Panc1 (cell line): ENCODE measurements at regions not wholly inside any gene's neighbourhood (a gene's known extent, or its start where the extent isn't known, plus 50 kb on each side); places are given as distances from the start of the nearest gene placed in this dataset.

Source experiments
- ATAC-seq: fragments of 200-7000 bp; cut with Tn5 transposase; 2 replicates; pipeline ENCODE4 v1.9.1; 2020; ENCODE audit warnings: mild to moderate bottlenecking, moderate library complexity
- BruUV-seq: library from RNA; stranded (reverse); fragments of 400-500 nt; replicated peaks from 2 replicates; lab custom pipeline; 2021; lab: Mats Ljungman, UMichigan
- CTCF ChIA-PET: fragments of 300-600 bp; sonication (Branson Sonifier 250); formaldehyde crosslinking; loops from one replicate; lab custom pipeline; 2022; ENCODE audit warnings: antibody characterized with exemption; lab: Charles Lee
- POLR2A ChIA-PET: fragments of 300-600 bp; sonication (Branson Sonifier 250); formaldehyde crosslinking; loops from one replicate; lab custom pipeline; 2022; ENCODE audit warnings: antibody characterized with exemption; lab: Charles Lee
- DNase-seq: peaks from one replicate; pipeline ENCODE4 v3.0.0-alpha.2; 2010; ENCODE audit warnings: low read depth, low spot score
- H3K27ac ChIP-seq: 2 replicates; pipeline ENCODE4 v1.5.1; 2011; ENCODE audit warnings: mild to moderate bottlenecking, low read length, inconsistent platforms
- H3K27me3 ChIP-seq: fragments of 200-500 bp; sonication (Bioruptor generic); 2 replicates; pipeline ENCODE4 v1.6.0; 2014; ENCODE audit warnings: low read length, inconsistent platforms; ENCODE audit not compliant: control insufficient read depth, insufficient read depth
- H3K36me3 ChIP-seq: fragments of 200-500 bp; sonication (Bioruptor generic); 2 replicates; pipeline ENCODE4 v1.5.1; 2014; ENCODE audit warnings: inconsistent platforms, mild to moderate bottlenecking, low read length, moderate library complexity; ENCODE audit not compliant: control insufficient read depth, insufficient read depth
- H3K4me1 ChIP-seq: 2 replicates; pipeline ENCODE4 v1.5.1; 2011; ENCODE audit warnings: inconsistent platforms, mild to moderate bottlenecking, low read length, moderate library complexity; ENCODE audit not compliant: control insufficient read depth, insufficient read depth
- H3K4me3 ChIP-seq, 2 experiments: 2 replicates each; pipeline ENCODE4 v1.5.1; 2011 to 2012; ENCODE audit warnings: low read depth in 2 of 2, low read length in 2 of 2, mild to moderate bottlenecking in 2 of 2, inconsistent platforms in 1 of 2, moderate library complexity in 1 of 2
- H3K9me3 ChIP-seq: fragments of 200-500 bp; sonication (Bioruptor generic); 2 replicates; pipeline ENCODE4 v1.5.1; 2014; ENCODE audit warnings: low read depth, mild to moderate bottlenecking, inconsistent platforms, low read length, moderate library complexity; ENCODE audit not compliant: control insufficient read depth, insufficient read depth
- CTCF ChIP-seq: fragments of 450-650 bp; IDR thresholded peaks from 2 replicates; pipeline ENCODE4 v1.5.1; 2017; ENCODE audit warnings: mild to moderate bottlenecking
- POLR2AphosphoS5 ChIP-seq: IDR thresholded peaks from 2 replicates; pipeline ENCODE4 v1.6.1; 2012; ENCODE audit warnings: mild to moderate bottlenecking, low read depth, low read length, moderate library complexity
- REST ChIP-seq, 2 experiments: IDR thresholded peaks; 2 replicates each; pipeline ENCODE4 v1.6.1; 2011 to 2012; ENCODE audit warnings: low read depth in 2 of 2, control low read depth in 1 of 2, low read length in 1 of 2, mild to moderate bottlenecking in 1 of 2, moderate library complexity in 1 of 2; ENCODE audit not compliant: insufficient read depth in 1 of 2
- SIN3A ChIP-seq: IDR thresholded peaks from 2 replicates; pipeline ENCODE4 v1.6.1; 2012; ENCODE audit warnings: low read depth, mild to moderate bottlenecking, low read length, moderate library complexity, borderline replicate concordance; ENCODE audit not compliant: insufficient read depth
- TCF7L2 ChIP-seq: IDR thresholded peaks from 2 replicates; pipeline ENCODE4 v1.6.1; 2011; ENCODE audit warnings: mild to moderate bottlenecking, low read depth, low read length, inconsistent platforms
- in situ Hi-C: cut with HindIII; loops from 2 replicates; pipeline ENCODE4 v1.10.0; 2016; ENCODE audit warnings: low sequenced_read_pairs, low pct_unique_long_range_greater_than_20kb
- intact Hi-C: fragments of 100-400 bp; cut with micrococcal nuclease; formaldehyde crosslinking; loops from one replicate; pipeline ENCODE4 v1.10.0; 2022; ENCODE audit not compliant: unreplicated experiment

- POLR2A ChIA-PET = no interaction called here
Measured at GRCh38 chr1:98538106-98538505, 123.4 kb upstream of the SNX7 start.

DNA sequence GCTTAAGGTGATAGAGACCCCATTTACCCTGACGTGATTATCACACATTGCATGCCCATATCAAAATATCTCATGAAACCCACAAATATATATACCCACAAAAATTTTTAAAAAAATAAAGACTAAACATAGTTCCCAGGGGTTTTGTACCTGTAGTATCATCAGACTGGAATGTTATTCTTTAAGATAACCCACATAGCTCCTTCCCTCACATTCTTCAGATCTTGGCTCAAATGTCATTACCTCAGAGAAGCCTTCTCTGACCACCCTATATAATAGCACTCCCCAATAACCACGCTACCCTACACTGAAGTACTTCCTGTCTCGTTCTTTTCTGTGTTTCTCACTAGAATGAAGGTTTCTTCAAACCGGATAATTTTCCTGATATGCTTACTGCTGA lies 138.3 kb upstream of the SNX7 start:
- H3K27me3 ChIP-seq = no peaks in the 10 kb centered on the region
- DNase-seq = no peak
- ChIA-PET CTCF (no interaction called here), POLR2A (no interaction called here)
- intact Hi-C loops (no loop called here), in situ Hi-C loops (no loop called here)
- no peaks in the 10 kb centered on the region for H3K9me3 ChIP-seq
- no peaks in the 10 kb centered on the region for H3K36me3 ChIP-seq
- ATAC-seq = no peak
- BruUV-seq = no TSS peak
- H3K4me1 ChIP-seq = no peaks in the 10 kb centered on the region
- H3K4me3 ChIP-seq = no peak overlapping the region
- TF ChIP-seq REST (IDR thresholded peaks at IDR 0.05; ENCODE audit: insufficient read depth in 1 of 2, low read depth in 2 of 2, low read length in 1 of 2) (no peak), POLR2AphosphoS5 (no peak), SIN3A (no peak), TCF7L2 (no peak), CTCF (no peak)
- H3K27ac ChIP-seq = no peak overlapping the region

More at GRCh38 chr1:98538106-98538505, 123.4 kb upstream of the SNX7 start:
- Histone ChIP-seq H3K9me3 (no peaks in the 10 kb centered on the region), H3K36me3 (no peaks in the 10 kb centered on the region), H3K27me3 (no peaks in the 10 kb centered on the region), H3K27ac (no peak overlapping the region), H3K4me1 (no peaks in the 10 kb centered on the region), H3K4me3 (no peak overlapping the region)
- CTCF ChIA-PET = interaction anchor here (0.6 kb wide), 1 partner anchor 382 kb away, joined by 8 read pairs; no protein-coding TSS in a partner anchor
- intact Hi-C loops (no loop called here), in situ Hi-C loops (no loop called here)
- DNase-seq = no peak
- ATAC-seq = no peak
- TF ChIP-seq REST (IDR thresholded peaks at IDR 0.05; ENCODE audit: insufficient read depth in 1 of 2, low read depth in 2 of 2, low read length in 1 of 2) (no peak), CTCF (no peak), TCF7L2 (no peak), POLR2AphosphoS5 (no peak), SIN3A (no peak)
- BruUV-seq = no TSS peak
